HFF-Myc (cell line): ENCODE measurements at regions not wholly inside any gene's neighbourhood (a gene's known extent, or its start where the extent isn't known, plus 50 kb on each side); places are given as distances from the start of the nearest gene placed in this dataset.

Experiments used
- DNase-seq: peaks from one replicate; pipeline ENCODE4 v3.0.0-alpha.2; 2011; ENCODE audit warnings: low read depth; ENCODE audit errors: extremely low read depth
- H3K4me3 ChIP-seq: replicated peaks from 2 replicates; pipeline ENCODE4 v1.5.1; 2011; ENCODE audit warnings: low read depth, mild to moderate bottlenecking, control low read depth, low read length
- TF ChIP-seq, protein P1 (sequence below): IDR thresholded peaks from 2 replicates; pipeline ENCODE4 v1.5.1; 2012; ENCODE audit warnings: mild to moderate bottlenecking, low read depth, low read length, control low read depth; ENCODE audit errors: missing control alignments

DNA sequence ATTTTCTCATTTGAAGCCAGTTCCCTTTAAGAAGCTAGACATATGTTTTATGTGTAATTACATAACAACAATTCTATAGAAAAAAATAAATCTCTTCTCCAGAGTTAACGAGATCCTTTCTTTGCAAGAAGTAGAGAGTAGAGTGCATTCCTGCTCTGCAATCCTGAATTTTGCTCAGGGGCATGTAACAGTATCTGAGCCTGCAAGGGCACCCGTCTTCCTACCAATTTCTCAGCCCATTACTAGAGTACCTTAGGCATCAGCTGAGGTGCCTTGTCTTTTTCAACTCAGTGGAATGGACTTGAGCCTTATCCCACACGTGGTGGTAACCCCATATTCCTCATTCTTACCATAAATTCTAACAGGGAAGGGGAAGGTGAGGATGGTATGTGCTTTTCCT, 205.9 kb downstream of the IKZF2 start:
- TF ChIP-seq, protein P1, sequence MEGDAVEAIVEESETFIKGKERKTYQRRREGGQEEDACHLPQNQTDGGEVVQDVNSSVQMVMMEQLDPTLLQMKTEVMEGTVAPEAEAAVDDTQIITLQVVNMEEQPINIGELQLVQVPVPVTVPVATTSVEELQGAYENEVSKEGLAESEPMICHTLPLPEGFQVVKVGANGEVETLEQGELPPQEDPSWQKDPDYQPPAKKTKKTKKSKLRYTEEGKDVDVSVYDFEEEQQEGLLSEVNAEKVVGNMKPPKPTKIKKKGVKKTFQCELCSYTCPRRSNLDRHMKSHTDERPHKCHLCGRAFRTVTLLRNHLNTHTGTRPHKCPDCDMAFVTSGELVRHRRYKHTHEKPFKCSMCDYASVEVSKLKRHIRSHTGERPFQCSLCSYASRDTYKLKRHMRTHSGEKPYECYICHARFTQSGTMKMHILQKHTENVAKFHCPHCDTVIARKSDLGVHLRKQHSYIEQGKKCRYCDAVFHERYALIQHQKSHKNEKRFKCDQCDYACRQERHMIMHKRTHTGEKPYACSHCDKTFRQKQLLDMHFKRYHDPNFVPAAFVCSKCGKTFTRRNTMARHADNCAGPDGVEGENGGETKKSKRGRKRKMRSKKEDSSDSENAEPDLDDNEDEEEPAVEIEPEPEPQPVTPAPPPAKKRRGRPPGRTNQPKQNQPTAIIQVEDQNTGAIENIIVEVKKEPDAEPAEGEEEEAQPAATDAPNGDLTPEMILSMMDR, result no peak
- H3K4me3 ChIP-seq, result no peak overlapping the region
- no peak for DNase-seq

DNA sequence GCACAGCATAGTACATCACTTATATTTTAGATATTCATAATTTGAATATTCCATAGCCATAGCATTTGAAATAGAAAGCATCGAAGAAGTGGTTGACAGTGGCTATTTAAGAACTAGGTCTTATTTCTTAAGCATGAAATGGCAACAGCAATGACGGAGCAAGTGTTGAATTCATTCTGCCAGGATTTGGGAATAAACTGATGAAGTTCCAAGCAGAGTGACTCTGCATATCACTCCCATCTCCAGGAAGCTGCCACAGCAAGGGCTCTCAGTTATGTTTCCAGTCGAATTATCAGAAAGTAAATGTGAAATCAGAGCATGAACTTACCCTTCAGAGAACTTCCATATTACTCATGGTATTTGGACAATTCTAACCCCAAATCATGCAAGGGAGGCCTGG, 208.1 kb downstream of the IKZF2 start:
- H3K4me3 ChIP-seq, result no peak overlapping the region
- TF ChIP-seq, protein P1, result no peak
- no peak for DNase-seq

DNA sequence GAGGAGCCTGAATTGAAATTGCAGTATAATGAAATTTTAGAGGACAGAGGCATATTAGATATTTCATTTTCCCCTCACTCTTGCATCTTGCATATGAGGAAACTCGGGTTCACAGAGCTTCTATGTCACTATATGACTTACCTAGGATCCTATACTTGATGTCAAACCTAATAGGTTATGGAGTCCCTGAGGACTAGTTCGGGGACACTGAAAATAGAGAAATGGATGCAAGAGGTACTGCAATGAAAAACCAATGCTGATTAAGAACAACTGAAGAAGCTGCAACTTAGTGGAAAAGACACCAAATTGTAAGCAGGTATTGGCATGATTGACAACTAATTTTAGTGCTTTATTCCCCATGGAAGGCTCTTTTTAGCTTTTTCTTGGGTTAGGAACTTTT, 210.1 kb downstream of the IKZF2 start:
- no peak overlapping the region for H3K4me3 ChIP-seq
- no peak for DNase-seq
- TF ChIP-seq, protein P1, result no peak

DNA sequence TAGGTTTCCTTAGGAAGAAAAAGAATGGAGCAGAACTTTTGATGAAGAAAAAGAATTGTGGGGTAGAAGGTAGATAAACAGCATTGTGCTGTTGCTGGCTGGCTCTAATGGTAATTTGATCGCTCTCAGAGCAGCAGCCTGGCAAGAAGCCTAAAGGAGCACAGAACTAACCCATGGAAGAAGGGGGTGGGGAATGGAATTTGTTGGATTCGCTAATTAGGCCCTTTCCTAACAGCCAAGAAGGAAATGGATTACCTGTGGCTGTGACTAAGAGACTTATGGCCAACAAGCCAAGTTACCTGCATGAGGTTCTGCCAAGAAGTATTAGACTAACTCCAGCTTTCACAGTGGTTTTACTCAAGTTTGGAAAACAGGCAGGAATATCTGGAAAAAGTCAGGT, 210.6 kb downstream of the IKZF2 start:
- no peak overlapping the region for H3K4me3 ChIP-seq
- TF ChIP-seq, protein P1, result no peak
- DNase-seq, result no peak

DNA sequence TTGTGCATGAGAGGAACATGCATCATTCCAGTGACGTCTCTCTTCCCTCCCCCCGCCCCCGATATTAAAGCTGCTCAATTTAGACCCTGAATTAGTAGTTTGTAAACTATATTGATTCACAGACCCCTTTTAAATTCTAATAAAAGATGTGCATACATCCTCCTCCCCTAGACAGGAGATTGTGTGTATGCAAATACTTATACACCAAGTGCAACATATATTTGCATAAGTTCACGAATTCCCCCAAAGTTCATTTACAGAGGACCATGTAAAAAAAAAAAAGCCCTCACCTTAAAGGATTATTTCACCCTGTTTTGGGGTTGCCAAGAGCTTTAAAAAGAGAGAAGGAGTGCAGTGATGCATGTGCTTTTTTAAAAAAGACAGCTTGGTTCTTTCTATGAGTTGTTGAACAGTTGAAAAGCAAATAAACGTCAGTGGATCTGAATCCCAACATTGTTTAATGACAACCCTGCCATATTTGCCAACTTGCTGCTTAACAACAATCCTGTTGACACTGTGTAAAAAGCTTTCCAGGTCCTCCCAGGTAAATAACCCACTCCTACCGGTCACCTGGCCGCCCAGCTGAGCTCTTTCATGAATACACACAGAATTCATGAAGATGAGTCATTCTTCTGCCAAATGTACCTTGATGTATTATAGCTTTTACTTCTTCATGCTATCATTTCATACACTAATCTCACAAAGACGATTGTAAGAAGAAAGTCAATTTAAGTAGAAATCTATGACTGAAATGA, 211.5 kb downstream of the IKZF2 start:
- TF ChIP-seq, protein P1, result no peak
- H3K4me3 ChIP-seq, result no peak overlapping the region
- DNase-seq, result no peak

DNA sequence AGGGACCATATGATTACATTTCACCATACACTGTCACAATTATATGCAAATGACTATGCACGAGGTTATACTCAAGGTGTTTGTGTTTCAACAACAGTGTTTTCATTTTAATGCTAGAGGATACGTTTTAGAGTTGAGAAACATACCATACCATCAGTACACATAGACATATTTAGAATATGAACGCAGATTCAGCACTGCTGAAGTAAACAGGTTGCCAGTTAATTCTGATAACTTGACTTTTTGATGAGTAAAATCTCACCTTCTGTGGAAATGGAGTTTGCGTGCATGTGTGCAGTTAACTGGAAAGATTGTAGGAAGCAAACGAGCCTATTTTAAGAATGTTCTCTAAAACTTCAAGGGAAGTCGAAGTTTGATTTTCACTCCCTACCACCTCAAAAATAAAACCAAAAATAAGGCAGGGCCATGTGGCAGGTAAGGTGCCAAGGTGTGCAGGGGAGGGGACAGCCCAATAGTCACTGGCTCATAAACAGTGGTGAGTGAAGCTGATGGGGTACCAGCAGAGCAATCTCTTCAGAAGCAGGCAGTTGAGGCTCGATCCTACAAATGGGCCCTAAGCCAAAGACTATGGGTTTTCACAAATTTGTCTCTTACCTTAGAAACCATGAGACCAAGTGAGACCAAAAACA, 213.1 kb downstream of the IKZF2 start:
- no peak overlapping the region for H3K4me3 ChIP-seq
- TF ChIP-seq, protein P1, result no peak
- no peak for DNase-seq
